DMS153 (cell line): ENCODE measurements at regions not wholly inside any gene's neighbourhood (a gene's known extent, or its start where the extent isn't known, plus 50 kb on each side); places are given as distances from the start of the nearest gene placed in this dataset.
"Not testable (repeated sequence)": the region's sequence is repeated elsewhere in the genome, so short reads cannot be mapped to it uniquely, and the experiment has no call there.

ENCODE experiments used
- DNase-seq: peaks from one replicate; lab custom pipeline; 2025; lab: John Stamatoyannopoulos, UW

- no peak for DNase-seq
These were observed 52.7 kb upstream of the SERBP1 start for GRCh38 chr1:67482733-67483482.

GRCh38 chr1:67484492-67484891, 54.3 kb upstream of the SERBP1 start:
- DNase-seq: no peak

- no peak for DNase-seq
These were observed 55.0 kb upstream of the SERBP1 start for GRCh38 chr1:67485046-67485811.

GRCh38 chr1:67489643-67490042, 59.4 kb upstream of the SERBP1 start:
- no peak for DNase-seq

- DNase-seq: no peak
These were observed 61.1 kb upstream of the SERBP1 start for GRCh38 chr1:67491280-67491679.

GRCh38 chr1:67493148-67493547, 62.9 kb upstream of the SERBP1 start:
- DNase-seq: no peak

GRCh38 chr1:67495327-67495726, 65.1 kb upstream of the SERBP1 start:
- no peak for DNase-seq

GRCh38 chr1:67496329-67496728, 66.1 kb upstream of the SERBP1 start:
- DNase-seq: no peak

GRCh38 chr1:67500413-67500959, 70.3 kb upstream of the SERBP1 start:
- DNase-seq: peak; percentile 81

- no peak for DNase-seq
These were observed 73.8 kb upstream of the SERBP1 start for GRCh38 chr1:67503974-67504373.

- not testable (repeated sequence) for DNase-seq
These were observed 83.4 kb upstream of the SERBP1 start for GRCh38 chr1:67513392-67514294.

- no peak for DNase-seq
These were observed 84.1 kb upstream of the SERBP1 start for GRCh38 chr1:67514300-67514699.

- DNase-seq: no peak
These were observed 84.6 kb upstream of the SERBP1 start for GRCh38 chr1:67514786-67515185.

GRCh38 chr1:67515324-67516080, 85.3 kb upstream of the SERBP1 start:
- no peak for DNase-seq

- DNase-seq: no peak
These were observed 86.8 kb upstream of the SERBP1 start for GRCh38 chr1:67517046-67517445.

- DNase-seq: no peak
These were observed 91.8 kb upstream of the SERBP1 start for GRCh38 chr1:67522001-67522441.

- DNase-seq: no peak
These were observed 92.6 kb upstream of the SERBP1 start for GRCh38 chr1:67522793-67523192.

- DNase-seq: peak; percentile 73
These were observed 94.2 kb upstream of the SERBP1 start for GRCh38 chr1:67524143-67525052.

- no peak for DNase-seq
These were observed 95.0 kb upstream of the SERBP1 start for GRCh38 chr1:67525053-67525760.

GRCh38 chr1:67528141-67528540, 97.9 kb upstream of the SERBP1 start:
- no peak for DNase-seq
